ENCODE measurements at regions not wholly inside any gene's neighbourhood (a gene's known extent, or its start where the extent isn't known, plus 50 kb on each side); places are given as distances from the start of the nearest gene placed in this dataset.
A peak's percentile ranks its signal among the peaks of the same experiment; 100 is the strongest.

- DNase-seq: no peak
Observed at GRCh38 chrX:39851745-39852455, 245.9 kb downstream of the BCOR start.

- DNase-seq: no peak
Observed at GRCh38 chrX:39852491-39852890, 245.3 kb downstream of the BCOR start.

- DNase-seq: no peak
Observed at GRCh38 chrX:39853417-39854030, 244.2 kb downstream of the BCOR start.

GRCh38 chrX:39854772-39855747 is 242.7 kb downstream of the BCOR start:
- DNase-seq: peak; percentile 76

- DNase-seq: peak; percentile 79
Observed at GRCh38 chrX:39855748-39856129, 242.0 kb downstream of the BCOR start.

- no peak for DNase-seq
Observed at GRCh38 chrX:39856472-39857121, 241.2 kb downstream of the BCOR start.

- DNase-seq: no peak
Observed at GRCh38 chrX:39857780-39858179, 240.0 kb downstream of the BCOR start.

- DNase-seq: peak; percentile 81
Observed at GRCh38 chrX:39859991-39860861, 237.5 kb downstream of the BCOR start.

GRCh38 chrX:39862963-39863362 is 234.8 kb downstream of the BCOR start:
- DNase-seq: no peak

- no peak for DNase-seq
Observed at GRCh38 chrX:39866229-39866628, 231.5 kb downstream of the BCOR start.

- DNase-seq: peak; percentile 75
Observed at GRCh38 chrX:39869846-39870601, 227.7 kb downstream of the BCOR start.

- no peak for DNase-seq
Observed at GRCh38 chrX:39871648-39872047, 226.1 kb downstream of the BCOR start.

GRCh38 chrX:39873117-39873516 is 224.6 kb downstream of the BCOR start:
- no peak for DNase-seq

GRCh38 chrX:39874202-39874816 is 223.4 kb downstream of the BCOR start:
- peak; percentile 65 for DNase-seq

GRCh38 chrX:39875834-39876628 is 221.7 kb downstream of the BCOR start:
- DNase-seq: no peak

GRCh38 chrX:39877905-39878304 is 219.9 kb downstream of the BCOR start:
- DNase-seq: no peak

GRCh38 chrX:39883666-39884065 is 214.1 kb downstream of the BCOR start:
- peak; percentile 69 for DNase-seq

GRCh38 chrX:39886282-39886681 is 211.5 kb downstream of the BCOR start:
- DNase-seq: no peak

- no peak for DNase-seq
Observed at GRCh38 chrX:39888730-39889129, 209.0 kb downstream of the BCOR start.

GRCh38 chrX:39889704-39890103 is 208.1 kb downstream of the BCOR start:
- no peak for DNase-seq
